Activated T-helper 2 cell treated with anti-CD3 and anti-CD28 coated beads, Interferon-gamma antibody, Interleukin-2, Interleukin-4, amounts not matched to agents 10 μg/mL and 5 μg/mL and 100 μg/mL, durations not matched to agents 14 hours and 24 hours and 36 hours (primary cell): ENCODE measurements at regions not wholly inside any gene's neighbourhood (a gene's known extent, or its start where the extent isn't known, plus 50 kb on each side); places are given as distances from the start of the nearest gene placed in this dataset.
"Not testable (repeated sequence)": the region's sequence is repeated elsewhere in the genome, so short reads cannot be mapped to it uniquely, and the experiment has no call there.

Experiments
- DNase-seq: peaks from one replicate; pipeline ENCODE4 v3.0.0; 2021; ENCODE audit warnings: low spot score
- H3K27ac Mint-ChIP-seq: one replicate; pipeline ENCODE4 v1.8.0; 2021; ENCODE audit warnings: mixed read lengths
- H3K27me3 Mint-ChIP-seq: one replicate; pipeline ENCODE4 v1.8.0; 2021; ENCODE audit warnings: low read depth, mixed read lengths
- H3K36me3 Mint-ChIP-seq: one replicate; pipeline ENCODE4 v1.8.0; 2021; ENCODE audit warnings: low read depth, mixed read lengths
- H3K4me1 Mint-ChIP-seq: one replicate; pipeline ENCODE4 v1.8.0; 2021; ENCODE audit warnings: low read depth, mixed read lengths
- H3K4me3 Mint-ChIP-seq: one replicate; pipeline ENCODE4 v1.8.0; 2021; ENCODE audit warnings: low read depth, mild to moderate bottlenecking, moderate library complexity, mixed read lengths
- H3K9me3 Mint-ChIP-seq: one replicate; pipeline ENCODE4 v1.8.0; 2021; ENCODE audit warnings: mixed read lengths
- intact Hi-C: fragments of 100-400 bp; cut with micrococcal nuclease; formaldehyde crosslinking; loops from one replicate; pipeline ENCODE4 v1.15.1; 2023

DNA sequence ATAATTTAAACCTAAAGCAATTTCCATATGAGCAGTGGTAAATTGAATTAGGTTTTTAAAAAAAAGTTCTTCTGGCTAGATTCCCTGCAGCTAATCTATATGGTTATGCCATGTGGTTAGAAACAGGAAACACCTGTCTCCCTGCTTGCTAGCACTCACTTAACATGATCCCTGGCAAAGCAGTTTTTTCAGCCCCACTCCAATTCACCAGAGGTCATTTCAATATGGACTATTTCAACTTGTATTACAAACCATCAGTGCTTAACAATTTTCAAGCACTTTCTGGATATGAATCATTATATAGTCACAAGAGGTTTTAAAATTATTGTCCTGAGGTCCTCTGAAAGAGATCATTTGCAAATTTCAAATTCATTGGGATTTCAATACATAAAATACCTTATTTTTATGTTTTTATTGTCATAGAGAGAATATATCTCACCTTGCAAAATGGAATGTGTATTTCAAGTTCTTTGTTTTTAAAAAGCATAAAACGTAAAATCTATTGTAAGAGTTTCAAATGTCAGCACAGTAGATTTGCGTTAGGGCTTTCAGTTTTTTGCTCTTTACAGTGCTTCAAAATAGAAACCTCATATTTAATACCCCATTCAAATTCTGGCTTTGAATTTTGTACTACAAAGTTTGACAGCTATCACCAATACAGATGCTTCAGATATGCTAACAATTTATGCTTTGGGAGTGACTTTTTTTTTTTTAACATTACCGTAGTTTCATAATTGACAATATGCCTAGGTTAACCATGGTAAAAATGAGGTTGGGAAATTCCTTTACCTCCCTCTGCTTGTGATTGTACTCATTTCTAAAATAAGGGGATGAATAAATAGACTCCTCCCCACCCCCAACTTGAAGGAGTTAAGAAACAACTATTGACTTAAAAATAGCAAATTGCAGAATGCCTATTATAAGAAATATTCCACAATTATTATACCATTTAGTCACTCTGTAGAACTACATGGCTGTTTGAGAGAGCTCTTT lies 117.5 kb upstream of the HGF start:
- intact Hi-C loops = no loop called here
- no peaks in the 10 kb centered on the region for H3K36me3 Mint-ChIP-seq
- H3K27ac Mint-ChIP-seq = no peak overlapping the region
- H3K27me3 Mint-ChIP-seq = no peaks in the 10 kb centered on the region
- no peak overlapping the region for H3K4me3 Mint-ChIP-seq
- no peak for DNase-seq
- H3K4me1 Mint-ChIP-seq = no peaks in the 10 kb centered on the region
- H3K9me3 Mint-ChIP-seq = no peaks in the 10 kb centered on the region

DNA sequence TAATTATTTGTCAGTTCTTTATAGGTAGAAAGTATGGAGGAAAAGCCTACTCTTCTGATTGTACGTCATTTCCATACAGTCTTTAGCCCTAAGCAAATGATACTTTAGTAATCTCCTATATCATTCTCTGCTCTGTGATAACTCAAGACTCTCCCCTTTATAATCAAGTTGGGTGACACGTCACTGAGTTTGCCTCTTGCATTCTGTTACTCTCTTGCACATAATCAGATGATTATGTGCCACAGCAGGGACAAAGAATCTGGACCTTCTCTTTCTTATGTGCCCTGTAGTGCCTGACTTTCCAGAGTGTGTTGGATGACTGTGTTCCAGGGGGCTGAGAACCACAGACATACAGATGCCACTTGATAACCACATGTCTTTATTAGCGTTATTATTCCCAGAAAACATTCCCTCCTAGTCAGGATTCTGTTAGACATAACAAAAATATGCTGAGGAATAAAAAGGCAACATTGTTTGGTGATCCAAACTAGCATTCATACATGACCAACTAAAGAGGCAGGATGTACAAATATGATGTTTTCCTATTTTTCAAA lies 116.4 kb upstream of the HGF start:
- Mint-ChIP-seq H3K4me3 (no peak overlapping the region), H3K36me3 (no peaks in the 10 kb centered on the region), H3K27me3 (no peaks in the 10 kb centered on the region), H3K9me3 (no peaks in the 10 kb centered on the region), H3K4me1 (no peaks in the 10 kb centered on the region), H3K27ac (no peak overlapping the region)
- intact Hi-C loops = no loop called here
- no peak for DNase-seq

DNA sequence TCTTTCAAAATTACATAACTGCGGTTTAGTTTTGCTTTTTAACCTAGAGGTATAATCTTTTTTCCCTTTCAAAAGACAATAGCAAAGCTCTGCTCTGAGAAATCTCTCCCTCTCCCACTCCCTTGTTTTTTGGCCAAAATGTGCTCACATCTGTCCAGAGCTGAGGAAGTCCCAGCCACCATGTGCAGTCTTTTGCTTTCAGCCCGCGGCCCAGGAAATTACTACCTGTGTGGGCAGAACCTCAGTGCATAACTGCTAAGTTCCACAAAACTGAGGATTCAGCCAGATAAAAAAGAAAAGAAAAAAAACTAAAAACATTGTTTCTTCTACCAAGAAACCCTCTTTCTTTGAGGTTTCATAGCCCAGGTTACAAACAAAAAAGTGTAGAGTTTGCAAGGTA lies 115.0 kb upstream of the HGF start:
- Mint-ChIP-seq H3K9me3 (peaks cover 7% of the 10 kb centered on the region), H3K36me3 (no peaks in the 10 kb centered on the region), H3K4me1 (no peaks in the 10 kb centered on the region), H3K27me3 (no peaks in the 10 kb centered on the region), H3K27ac (no peak overlapping the region), H3K4me3 (no peak overlapping the region)
- intact Hi-C loops = no loop called here
- no peak for DNase-seq

DNA sequence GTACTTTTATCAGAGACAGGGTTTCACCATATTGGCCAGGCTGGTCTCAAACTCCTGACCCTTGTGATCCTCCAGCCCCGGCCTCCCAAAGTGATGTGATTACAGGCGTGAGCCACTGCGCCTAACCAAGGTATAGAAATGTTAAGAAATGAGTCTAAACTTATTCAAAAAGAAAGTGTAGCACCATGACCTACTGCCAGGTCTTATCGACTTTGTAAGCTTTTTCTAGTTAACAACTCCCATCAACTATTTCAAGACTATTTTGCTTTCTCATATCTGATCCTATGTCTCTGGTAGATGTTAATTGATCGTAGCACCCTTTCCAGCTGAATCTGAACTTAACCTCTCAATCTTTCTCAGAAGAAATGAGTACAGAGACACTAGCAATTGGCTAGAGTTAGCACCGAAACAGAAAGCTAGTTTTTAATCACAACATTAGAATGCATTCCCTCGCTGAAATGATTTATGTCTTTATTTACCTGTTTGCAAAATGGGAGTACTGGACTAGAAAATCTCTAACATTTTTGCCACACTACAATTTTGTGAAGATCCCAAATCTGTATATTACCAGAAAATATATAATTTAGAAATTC lies 114.0 kb upstream of the HGF start:
- Mint-ChIP-seq H3K4me1 (no peaks in the 10 kb centered on the region), H3K9me3 (peaks cover 7% of the 10 kb centered on the region), H3K27ac (no peak overlapping the region), H3K27me3 (no peaks in the 10 kb centered on the region), H3K4me3 (no peak overlapping the region), H3K36me3 (no peaks in the 10 kb centered on the region)
- intact Hi-C loops = no loop called here
- DNase-seq = no peak

DNA sequence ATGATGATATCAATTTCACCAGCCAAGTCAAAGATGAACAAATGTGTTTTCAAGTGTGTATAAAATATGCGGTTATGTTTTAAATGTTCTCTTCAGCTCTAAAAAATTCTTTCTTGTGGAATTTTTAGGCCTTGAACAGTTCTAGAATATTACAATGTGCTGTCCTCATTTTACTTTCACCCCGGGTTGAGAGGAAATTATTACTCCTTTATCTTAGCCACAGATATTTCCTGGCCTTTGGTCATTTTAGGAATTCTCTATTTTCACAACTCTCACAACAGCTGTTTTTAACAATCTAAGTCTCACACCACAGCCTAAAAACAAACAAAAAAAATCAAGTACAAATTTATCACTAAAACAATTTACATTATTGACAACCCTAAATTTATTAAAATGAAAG lies 112.2 kb upstream of the HGF start:
- Mint-ChIP-seq H3K4me1 (no peaks in the 10 kb centered on the region), H3K9me3 (peaks cover 7% of the 10 kb centered on the region), H3K36me3 (no peaks in the 10 kb centered on the region), H3K4me3 (no peak overlapping the region), H3K27ac (no peak overlapping the region), H3K27me3 (no peaks in the 10 kb centered on the region)
- intact Hi-C loops = no loop called here
- DNase-seq = no peak

DNA sequence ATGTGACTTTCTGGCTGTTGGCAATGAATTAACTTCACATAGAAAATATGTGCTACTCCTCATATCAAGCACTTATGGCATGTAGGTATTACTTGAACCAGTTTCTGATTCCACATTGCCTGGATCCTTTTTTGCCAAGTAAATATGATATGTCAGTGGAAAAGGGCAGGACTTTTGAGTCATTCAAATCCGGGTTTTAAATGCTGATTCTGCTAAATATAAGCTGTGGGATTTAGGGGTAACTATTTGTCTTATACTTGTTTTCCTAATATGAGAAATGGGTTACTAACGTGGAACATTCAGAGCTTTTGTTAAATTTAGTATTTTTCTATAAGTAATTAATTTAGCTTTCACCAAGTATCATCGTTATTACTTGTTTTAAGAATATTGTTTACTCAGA lies 108.0 kb upstream of the HGF start:
- Mint-ChIP-seq H3K4me3 (no peak overlapping the region), H3K27me3 (no peaks in the 10 kb centered on the region), H3K27ac (no peak overlapping the region), H3K9me3 (peaks cover 7% of the 10 kb centered on the region), H3K4me1 (no peaks in the 10 kb centered on the region), H3K36me3 (no peaks in the 10 kb centered on the region)
- intact Hi-C loops = no loop called here
- DNase-seq = no peak

DNA sequence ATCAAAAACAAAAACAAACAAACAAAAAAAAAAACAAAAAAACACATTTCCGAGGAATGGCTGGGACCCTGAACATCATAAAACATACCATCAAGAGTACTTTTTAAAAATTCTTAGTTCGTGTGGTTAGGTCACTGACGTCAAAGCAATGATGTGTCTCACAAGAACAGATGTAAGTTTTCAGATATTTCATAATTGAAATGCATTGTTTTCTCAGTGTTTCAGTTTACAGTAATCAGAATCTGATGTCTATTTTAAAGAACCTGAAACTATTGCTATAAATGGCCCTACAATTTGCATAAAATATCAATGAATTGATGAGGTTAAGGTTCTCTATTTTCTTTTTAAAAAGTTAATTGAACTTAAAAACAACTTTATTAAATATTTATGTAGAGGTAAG lies 103.7 kb upstream of the HGF start:
- peaks cover 9% of the 10 kb centered on the region for H3K9me3 Mint-ChIP-seq
- no peak for DNase-seq
- no peak overlapping the region for H3K4me3 Mint-ChIP-seq
- no peaks in the 10 kb centered on the region for H3K4me1 Mint-ChIP-seq
- no peaks in the 10 kb centered on the region for H3K27me3 Mint-ChIP-seq
- H3K36me3 Mint-ChIP-seq = no peaks in the 10 kb centered on the region
- intact Hi-C loops = no loop called here
- H3K27ac Mint-ChIP-seq = no peak overlapping the region

DNA sequence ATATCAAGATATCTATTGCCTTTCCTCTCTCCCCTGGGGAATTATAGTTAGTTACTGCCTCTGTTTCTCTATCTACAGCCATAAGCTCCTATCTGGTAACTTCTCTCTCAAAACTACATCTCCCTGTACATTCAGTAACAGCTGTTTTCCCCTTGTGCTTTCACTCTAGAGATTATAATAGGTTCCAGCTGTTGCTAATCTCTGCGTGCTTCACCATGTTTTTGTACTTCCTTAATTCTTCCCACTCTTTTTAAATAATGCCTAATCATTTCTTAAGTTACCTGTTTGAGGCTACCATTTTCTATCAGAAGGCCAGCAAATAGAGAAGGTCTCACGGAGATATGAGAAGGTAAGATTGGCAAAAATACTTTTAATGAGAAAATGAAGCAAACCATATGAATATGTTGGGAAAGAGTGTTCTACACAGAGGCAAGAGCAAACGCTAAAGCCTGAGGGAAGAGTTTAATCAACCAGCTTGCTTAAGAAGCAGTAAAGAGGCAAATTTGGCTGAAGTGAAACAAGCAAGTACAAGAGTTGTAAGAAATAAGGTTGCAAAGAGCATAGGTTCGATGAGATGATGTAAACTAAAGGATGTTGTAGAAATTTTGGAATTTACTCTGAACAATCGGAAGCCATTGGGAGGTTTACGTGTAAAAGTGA lies 101.9 kb upstream of the HGF start:
- H3K4me1 Mint-ChIP-seq = no peaks in the 10 kb centered on the region
- intact Hi-C loops = loop anchor here (1.0 kb wide), 1 partner anchor 30 kb away; no protein-coding TSS in a partner anchor
- H3K9me3 Mint-ChIP-seq = peaks cover 9% of the 10 kb centered on the region
- no peak overlapping the region for H3K27ac Mint-ChIP-seq
- H3K27me3 Mint-ChIP-seq = no peaks in the 10 kb centered on the region
- no peaks in the 10 kb centered on the region for H3K36me3 Mint-ChIP-seq
- no peak for DNase-seq
- no peak overlapping the region for H3K4me3 Mint-ChIP-seq

DNA sequence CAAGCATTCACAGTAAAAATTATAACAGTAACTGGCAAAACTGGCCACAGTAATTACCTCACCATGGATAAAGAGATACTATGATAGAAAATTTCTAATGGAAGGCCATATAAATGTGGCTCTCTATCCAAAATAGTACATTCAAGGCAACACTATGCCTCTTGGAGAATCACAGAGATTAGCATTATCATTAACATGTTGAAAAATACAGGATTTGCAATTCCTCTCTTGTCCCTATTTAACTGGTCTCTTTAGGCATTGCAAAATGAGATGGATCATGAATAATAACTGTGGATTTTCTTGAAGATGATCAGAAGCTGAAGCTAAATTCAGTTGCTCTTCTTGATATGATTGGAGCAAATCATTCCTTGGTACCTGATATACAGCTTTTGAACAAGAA lies 100.8 kb upstream of the HGF start:
- H3K27me3 Mint-ChIP-seq = no peaks in the 10 kb centered on the region
- H3K36me3 Mint-ChIP-seq = no peaks in the 10 kb centered on the region
- no peak overlapping the region for H3K4me3 Mint-ChIP-seq
- intact Hi-C loops = no loop called here
- no peak overlapping the region for H3K27ac Mint-ChIP-seq
- H3K9me3 Mint-ChIP-seq = peaks cover 13% of the 10 kb centered on the region
- H3K4me1 Mint-ChIP-seq = no peaks in the 10 kb centered on the region
- DNase-seq = no peak

DNA sequence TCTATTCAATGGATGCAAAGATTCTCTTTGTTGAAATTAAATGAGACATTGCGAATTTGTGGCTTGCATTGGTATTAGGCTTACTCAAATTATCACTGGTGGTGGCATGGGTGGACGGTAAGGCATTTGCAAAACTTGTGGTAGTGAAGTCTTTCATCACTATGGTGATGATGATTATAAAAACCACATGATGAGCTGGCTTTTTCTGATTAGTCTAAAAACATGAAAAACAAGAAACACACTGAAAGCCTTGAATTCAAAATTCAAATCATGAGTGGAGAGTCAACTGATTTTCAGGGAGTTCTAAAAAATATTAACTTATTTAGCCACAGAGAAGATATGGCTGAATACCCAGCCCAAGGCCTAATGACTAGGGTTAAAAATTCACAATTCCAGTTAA lies 99.8 kb upstream of the HGF start:
- H3K36me3 Mint-ChIP-seq = no peaks in the 10 kb centered on the region
- no peaks in the 10 kb centered on the region for H3K4me1 Mint-ChIP-seq
- H3K27ac Mint-ChIP-seq = no peak overlapping the region
- no peaks in the 10 kb centered on the region for H3K27me3 Mint-ChIP-seq
- peaks cover 13% of the 10 kb centered on the region for H3K9me3 Mint-ChIP-seq
- no peak overlapping the region for H3K4me3 Mint-ChIP-seq
- intact Hi-C loops = no loop called here
- DNase-seq = no peak

DNA sequence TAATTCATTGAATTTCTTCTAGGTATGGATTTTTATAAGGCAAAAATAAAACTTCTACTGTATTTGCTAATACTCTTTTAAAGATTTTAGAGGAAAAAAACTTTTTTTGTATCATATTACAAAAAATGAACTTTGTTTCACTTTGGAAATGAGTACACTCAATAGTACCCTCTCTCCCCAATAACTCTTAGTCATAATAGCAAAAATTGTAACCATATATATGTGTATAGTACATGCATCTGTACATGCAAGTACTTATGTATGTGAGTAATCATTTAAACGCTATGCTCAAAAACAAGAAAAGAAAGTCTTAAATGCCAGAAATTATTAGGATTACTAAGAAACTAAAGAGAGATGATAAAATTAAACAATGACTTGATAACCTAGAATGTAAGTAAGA lies 95.9 kb upstream of the HGF start:
- Mint-ChIP-seq H3K27me3 (no peaks in the 10 kb centered on the region), H3K9me3 (peaks cover 12% of the 10 kb centered on the region), H3K27ac (no peak overlapping the region), H3K4me3 (no peak overlapping the region), H3K36me3 (no peaks in the 10 kb centered on the region), H3K4me1 (no peaks in the 10 kb centered on the region)
- DNase-seq = no peak
- intact Hi-C loops = no loop called here

DNA sequence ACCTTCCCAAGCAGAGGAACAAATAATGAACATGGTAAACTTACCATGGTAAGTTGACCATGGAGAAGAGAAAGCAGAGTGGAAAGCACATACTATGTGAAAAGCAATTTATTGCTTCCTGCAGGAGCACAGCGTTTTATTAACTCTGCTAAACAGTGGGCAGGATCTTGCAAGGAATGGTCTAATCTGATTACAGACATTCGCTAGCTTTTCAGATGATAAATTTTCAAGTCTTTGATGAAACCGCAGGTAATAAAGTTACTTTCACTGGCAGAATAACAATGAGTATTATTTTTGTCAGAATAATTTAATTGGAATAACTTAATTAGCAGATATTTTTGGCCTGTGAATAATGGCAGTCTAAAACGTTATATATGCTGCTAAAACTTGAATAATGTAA lies 89.6 kb upstream of the HGF start:
- Mint-ChIP-seq H3K9me3 (peaks cover 12% of the 10 kb centered on the region), H3K4me1 (no peaks in the 10 kb centered on the region), H3K4me3 (no peak overlapping the region), H3K27me3 (no peaks in the 10 kb centered on the region), H3K27ac (no peak overlapping the region), H3K36me3 (no peaks in the 10 kb centered on the region)
- no peak for DNase-seq
- intact Hi-C loops = no loop called here

DNA sequence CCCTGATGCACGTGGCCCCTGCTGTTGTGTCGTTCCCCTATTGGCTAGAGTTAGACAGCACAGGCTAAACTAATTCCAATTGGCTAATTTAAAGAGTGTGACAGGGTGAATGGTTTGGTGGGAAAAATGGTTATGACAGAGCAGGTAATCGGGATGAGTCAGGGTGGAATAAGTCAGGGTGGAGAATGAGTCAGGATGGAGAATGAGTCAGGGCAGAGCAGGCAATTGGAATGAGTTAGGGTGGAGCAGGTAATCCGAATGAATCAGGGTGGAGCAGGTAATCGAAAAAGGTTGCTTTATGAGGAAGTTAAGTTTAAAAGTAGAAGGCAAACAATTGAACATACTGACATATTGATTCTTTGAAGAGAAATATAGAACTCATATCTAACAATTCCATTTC lies 89.0 kb upstream of the HGF start:
- peaks cover 12% of the 10 kb centered on the region for H3K9me3 Mint-ChIP-seq
- intact Hi-C loops, DNase-seq, H3K36me3 Mint-ChIP-seq, H3K27me3 Mint-ChIP-seq, H3K4me3 Mint-ChIP-seq, H3K27ac Mint-ChIP-seq, H3K4me1 Mint-ChIP-seq: not testable (repeated sequence)
